Parathyroid adenoma (tissue), 2 donors: ENCODE measurements at regions not wholly inside any gene's neighbourhood (a gene's known extent, or its start where the extent isn't known, plus 50 kb on each side); places are given as distances from the start of the nearest gene placed in this dataset.
"Not testable (repeated sequence)": the region's sequence is repeated elsewhere in the genome, so short reads cannot be mapped to it uniquely, and the experiment has no call there.

Source experiments
- H2AFZ ChIP-seq: fragments of 300-600 bp; sonication (generic); one replicate; pipeline ENCODE4 v1.7.0; 2017; ENCODE audit warnings: antibody characterized with exemption, mild to moderate bottlenecking
- H3K27ac ChIP-seq: fragments of 300-600 bp; sonication (generic); one replicate; pipeline ENCODE4 v1.7.0; 2017
- H3K27me3 ChIP-seq: fragments of 300-600 bp; sonication (generic); one replicate; pipeline ENCODE4 v1.7.0; 2017; ENCODE audit warnings: low read length; ENCODE audit not compliant: control insufficient read depth, insufficient read depth
- H3K36me3 ChIP-seq: fragments of 300-600 bp; sonication (generic); one replicate; pipeline ENCODE4 v1.7.0; 2017; ENCODE audit warnings: low read length; ENCODE audit not compliant: control insufficient read depth, insufficient read depth
- H3K4me1 ChIP-seq: fragments of 300-600 bp; sonication (generic); one replicate; pipeline ENCODE4 v1.7.0; 2017; ENCODE audit warnings: control low read depth
- H3K4me2 ChIP-seq: fragments of 300-600 bp; sonication (generic); one replicate; pipeline ENCODE4 v1.7.0; 2017; ENCODE audit warnings: low read length
- H3K4me3 ChIP-seq: fragments of 300-600 bp; sonication (generic); one replicate; pipeline ENCODE4 v1.7.0; 2017; ENCODE audit warnings: low read depth, low read length
- H3K79me2 ChIP-seq: fragments of 300-600 bp; sonication (generic); one replicate; pipeline ENCODE4 v1.7.0; 2017; ENCODE audit warnings: control low read depth
- H3K9ac ChIP-seq: fragments of 300-600 bp; sonication (generic); one replicate; pipeline ENCODE4 v1.7.0; 2017; ENCODE audit warnings: mild to moderate bottlenecking
- H3K9me3 ChIP-seq: fragments of 300-600 bp; sonication (generic); one replicate; pipeline ENCODE4 v1.7.0; 2017; ENCODE audit warnings: low read length; ENCODE audit not compliant: control insufficient read depth
- TF ChIP-seq, protein P1 (sequence below): fragments of 300-600 bp; sonication (generic); IDR thresholded peaks from one replicate; pipeline ENCODE4 v1.7.0; 2017; ENCODE audit warnings: antibody characterized with exemption, mild to moderate bottlenecking
- donor health status: primary hyperparathyroidism.

DNA sequence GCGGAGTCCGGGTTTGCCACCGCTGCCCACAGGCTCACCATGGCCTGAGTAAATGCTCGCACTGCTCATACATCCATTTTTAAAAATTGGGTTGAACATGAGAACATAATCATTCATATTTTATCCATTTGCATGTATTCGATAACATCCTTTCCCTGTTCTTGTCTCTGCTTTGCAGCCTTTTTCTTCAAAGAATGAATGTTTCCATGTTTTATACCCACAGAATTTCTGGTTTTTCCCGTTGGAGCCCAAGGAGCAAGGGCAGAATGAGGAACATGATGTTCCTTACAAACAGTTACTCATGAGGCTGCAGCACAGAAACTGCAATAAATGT, 146.5 kb downstream of the CCDC74A start:
- Histone ChIP-seq H3K27me3 (no peaks in the 10 kb centered on the region), H3K36me3 (no peaks in the 10 kb centered on the region), H3K4me3 (no peak overlapping the region), H3K9ac (no peak overlapping the region), H3K4me2 (peak overlapping the region; percentile 24), H3K9me3 (no peaks in the 10 kb centered on the region), H3K27ac (no peak overlapping the region), H3K4me1 (peaks cover 6% of the 10 kb centered on the region), H3K79me2 (no peaks in the 10 kb centered on the region), H2AFZ (peak overlapping the region; percentile 7)
- TF ChIP-seq, protein P1, sequence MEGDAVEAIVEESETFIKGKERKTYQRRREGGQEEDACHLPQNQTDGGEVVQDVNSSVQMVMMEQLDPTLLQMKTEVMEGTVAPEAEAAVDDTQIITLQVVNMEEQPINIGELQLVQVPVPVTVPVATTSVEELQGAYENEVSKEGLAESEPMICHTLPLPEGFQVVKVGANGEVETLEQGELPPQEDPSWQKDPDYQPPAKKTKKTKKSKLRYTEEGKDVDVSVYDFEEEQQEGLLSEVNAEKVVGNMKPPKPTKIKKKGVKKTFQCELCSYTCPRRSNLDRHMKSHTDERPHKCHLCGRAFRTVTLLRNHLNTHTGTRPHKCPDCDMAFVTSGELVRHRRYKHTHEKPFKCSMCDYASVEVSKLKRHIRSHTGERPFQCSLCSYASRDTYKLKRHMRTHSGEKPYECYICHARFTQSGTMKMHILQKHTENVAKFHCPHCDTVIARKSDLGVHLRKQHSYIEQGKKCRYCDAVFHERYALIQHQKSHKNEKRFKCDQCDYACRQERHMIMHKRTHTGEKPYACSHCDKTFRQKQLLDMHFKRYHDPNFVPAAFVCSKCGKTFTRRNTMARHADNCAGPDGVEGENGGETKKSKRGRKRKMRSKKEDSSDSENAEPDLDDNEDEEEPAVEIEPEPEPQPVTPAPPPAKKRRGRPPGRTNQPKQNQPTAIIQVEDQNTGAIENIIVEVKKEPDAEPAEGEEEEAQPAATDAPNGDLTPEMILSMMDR, result no peak

DNA sequence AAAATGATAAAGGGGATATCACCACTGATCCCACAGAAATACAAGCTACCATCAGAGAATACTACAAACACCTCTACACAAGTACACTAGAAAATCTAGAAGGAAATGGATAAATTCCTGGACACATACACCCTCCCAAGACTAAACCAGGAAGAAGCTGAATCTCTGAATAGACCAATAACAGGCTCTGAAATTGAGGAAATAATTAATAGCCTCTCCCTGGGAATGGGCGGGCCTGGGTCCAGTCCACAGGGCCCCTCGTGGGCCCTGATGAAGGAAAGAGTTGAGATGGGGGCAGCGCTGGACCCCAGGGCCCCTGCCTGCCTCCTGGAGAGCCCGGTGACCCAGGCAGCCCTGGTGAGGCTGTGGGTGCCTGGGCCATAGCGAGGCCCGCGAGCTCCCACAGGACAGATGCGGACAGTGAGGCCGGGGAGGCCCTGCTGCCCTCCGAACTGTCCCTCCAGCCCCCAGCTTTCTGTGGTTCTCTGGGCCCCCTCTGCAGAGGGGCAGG, 154.0 kb downstream of the CCDC74A start:
- peak overlapping the region; percentile 13 for H3K27ac ChIP-seq
- H3K4me1 ChIP-seq, H3K9ac ChIP-seq: not testable (repeated sequence)

DNA sequence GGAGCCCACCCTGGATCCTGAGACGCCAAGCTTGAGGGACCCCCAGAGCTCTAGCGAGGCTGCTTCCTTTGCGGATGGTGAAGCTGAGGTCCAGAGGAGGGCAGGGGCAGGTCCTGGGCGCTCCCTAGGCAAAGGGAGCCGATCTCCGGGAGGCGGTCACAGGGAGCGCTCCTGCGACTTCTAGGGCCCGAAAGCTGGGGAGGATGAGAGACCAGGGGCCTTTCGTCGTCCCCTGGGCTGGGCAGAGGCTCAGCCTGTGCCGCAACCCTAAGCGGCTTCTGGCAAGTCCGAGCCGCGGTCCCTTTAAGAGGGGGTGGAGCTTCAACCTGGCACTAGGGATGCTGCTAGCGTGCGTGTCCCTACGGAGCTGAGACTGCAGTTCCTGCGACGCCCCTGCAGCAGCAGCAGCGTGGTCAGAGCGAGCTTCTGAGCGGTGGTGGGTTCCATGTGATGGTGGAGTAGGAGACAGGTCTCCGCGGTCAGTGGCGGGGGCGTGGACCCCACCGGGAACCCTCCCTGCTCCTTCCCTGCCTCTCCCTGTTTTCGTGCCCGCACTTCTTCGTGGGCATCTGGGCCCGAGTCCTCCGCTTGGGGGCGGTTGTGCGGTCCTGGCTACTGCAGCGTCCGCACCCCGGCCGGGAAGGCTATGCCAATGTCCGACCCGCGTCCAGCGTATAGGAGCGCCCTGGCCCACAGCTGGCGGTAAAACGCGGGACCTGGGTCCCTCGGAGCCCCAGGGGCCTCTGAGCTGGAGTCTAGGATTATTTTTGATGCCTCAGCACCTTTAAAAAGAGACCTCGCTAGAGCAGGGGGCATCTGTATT, 154.6 kb downstream of the CCDC74A start:
- Histone ChIP-seq H3K27ac (peak overlapping the region; percentile 13), H3K36me3 (no peaks in the 10 kb centered on the region), H3K4me3 (peak overlapping the region; percentile 59), H3K9me3 (no peaks in the 10 kb centered on the region), H3K79me2 (no peaks in the 10 kb centered on the region), H3K9ac (no peak overlapping the region), H3K27me3 (no peaks in the 10 kb centered on the region), H2AFZ (peak overlapping the region; percentile 97), H3K4me2 (peak overlapping the region; percentile 71), H3K4me1 (no peaks in the 10 kb centered on the region)
- TF ChIP-seq, protein P1, result peak; percentile 32

More for the DNA sequence above, 154.0 kb downstream of the CCDC74A start:
- H3K36me3 ChIP-seq, H3K79me2 ChIP-seq, H3K9me3 ChIP-seq, H3K27me3 ChIP-seq: not testable (repeated sequence)
- peak overlapping the region; percentile 97 for H2AFZ ChIP-seq
- peak overlapping the region; percentile 59 for H3K4me3 ChIP-seq
- peak overlapping the region; percentile 71 for H3K4me2 ChIP-seq

DNA sequence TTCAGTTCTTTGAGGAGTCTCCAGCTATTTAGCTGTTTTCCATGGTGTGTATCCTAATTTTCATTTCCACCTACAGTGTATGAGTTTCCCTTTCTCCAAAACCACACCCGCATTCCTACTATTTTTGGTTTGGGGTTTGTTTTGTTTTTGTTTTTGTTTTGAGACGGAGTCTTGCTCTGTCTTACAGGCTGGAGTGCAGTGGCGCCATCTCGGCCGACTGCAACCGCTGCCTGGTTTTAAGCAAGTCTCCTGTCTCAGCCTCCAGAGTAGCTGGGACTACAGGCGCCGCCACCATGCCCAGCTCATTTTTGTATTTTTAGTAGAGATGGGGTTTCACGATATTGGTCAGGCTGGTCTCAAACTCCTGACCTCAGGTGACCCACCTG, 155.2 kb downstream of the CCDC74A start:
- H3K9me3 ChIP-seq, H3K36me3 ChIP-seq, H3K79me2 ChIP-seq, H3K4me1 ChIP-seq, H3K9ac ChIP-seq, H3K27me3 ChIP-seq: not testable (repeated sequence)
- Histone ChIP-seq H3K4me3 (peak overlapping the region; percentile 59), H3K27ac (peak overlapping the region; percentile 13), H3K4me2 (peak overlapping the region; percentile 71), H2AFZ (peak overlapping the region; percentile 97)

DNA sequence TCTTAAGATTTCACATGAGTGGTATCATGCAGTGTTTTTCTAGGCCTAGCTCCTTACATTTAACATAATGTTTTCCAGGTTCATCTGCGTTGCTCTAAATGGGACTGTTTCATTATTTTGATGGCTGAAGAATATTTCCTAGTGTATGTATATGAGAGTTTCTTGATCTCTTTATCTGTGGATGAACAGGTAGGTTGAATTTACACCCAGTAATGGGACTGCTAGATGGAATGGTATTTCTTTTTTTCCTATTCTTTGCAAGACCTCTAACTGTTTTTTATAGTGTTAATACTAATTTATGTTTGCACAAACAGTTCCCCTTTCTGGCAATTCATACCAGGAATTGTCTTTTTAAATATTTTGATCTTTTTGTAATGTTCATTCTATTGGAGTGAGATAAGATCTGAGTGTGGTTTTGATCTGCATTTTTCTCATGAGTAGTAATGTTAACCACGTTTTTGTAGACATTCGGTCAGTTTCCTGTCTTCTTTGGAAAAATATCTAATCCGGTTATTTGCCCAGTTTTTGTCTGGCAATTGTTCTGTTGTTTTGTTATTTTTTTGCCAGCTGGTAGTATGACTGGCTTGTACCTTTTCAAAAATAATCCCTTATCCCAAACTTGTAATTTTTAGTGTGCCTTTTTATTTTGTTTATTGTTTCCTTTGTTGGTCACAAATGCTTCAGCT, 157.1 kb downstream of the CCDC74A start:
- H3K9ac ChIP-seq, H3K27ac ChIP-seq, H3K4me1 ChIP-seq, H3K36me3 ChIP-seq, H3K9me3 ChIP-seq, H2AFZ ChIP-seq, H3K27me3 ChIP-seq, H3K4me3 ChIP-seq, H3K79me2 ChIP-seq, H3K4me2 ChIP-seq: not testable (repeated sequence)

DNA sequence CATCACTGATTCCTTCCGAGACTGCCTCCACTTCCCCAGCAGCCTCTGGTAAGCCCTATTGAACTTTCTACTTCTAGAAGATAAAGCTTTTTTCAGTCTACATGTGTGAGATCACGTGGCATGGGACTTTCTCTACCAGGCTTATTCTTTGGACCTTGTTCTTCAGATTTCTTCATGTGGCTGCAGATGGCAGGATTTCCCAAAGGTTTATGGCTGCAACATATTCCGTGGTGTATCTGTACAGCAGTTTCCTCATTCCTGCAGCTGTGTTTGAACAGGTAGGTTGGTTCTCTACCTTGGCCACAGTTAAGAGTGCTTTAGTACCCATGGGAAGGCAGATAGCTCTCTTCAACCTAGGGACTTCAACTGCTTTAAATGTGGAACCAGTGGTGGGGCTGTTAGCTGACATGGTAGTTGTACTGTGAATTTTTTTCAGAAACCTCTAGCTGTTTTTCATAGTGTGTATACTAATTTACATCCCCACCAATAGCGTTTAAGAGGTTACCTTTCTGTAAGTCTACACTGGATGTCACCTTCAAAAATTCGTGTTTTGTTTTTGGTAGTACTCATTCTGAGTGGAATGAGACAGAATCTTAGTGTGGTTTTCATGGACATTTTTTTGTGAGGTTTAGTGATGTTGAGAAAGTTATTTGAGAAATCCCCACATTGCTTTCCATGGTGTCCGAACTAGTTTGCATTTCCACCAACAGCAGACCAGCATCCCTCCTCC, 158.6 kb downstream of the CCDC74A start:
- not testable (repeated sequence) for H3K9ac ChIP-seq, H3K4me3 ChIP-seq, H2AFZ ChIP-seq, H3K4me2 ChIP-seq, H3K27ac ChIP-seq, H3K27me3 ChIP-seq, H3K36me3 ChIP-seq, H3K9me3 ChIP-seq, H3K4me1 ChIP-seq, H3K79me2 ChIP-seq

DNA sequence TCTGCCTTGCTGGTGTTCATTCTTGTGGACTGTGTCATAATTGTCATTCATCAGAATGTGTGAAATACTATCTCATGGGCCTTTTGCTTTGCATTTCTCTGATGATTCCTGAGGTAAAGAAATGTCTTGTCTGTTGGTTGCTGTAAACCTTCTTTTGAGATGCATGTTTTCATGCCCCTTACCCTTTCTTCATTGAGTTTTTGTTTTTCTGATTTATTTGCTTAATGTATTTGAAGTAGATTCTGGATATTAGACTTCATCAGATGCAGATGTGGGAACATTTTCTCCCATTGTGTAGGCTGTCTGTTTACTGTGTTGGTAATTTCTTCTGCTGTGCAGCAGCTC, 159.2 kb downstream of the CCDC74A start:
- H3K9me3 ChIP-seq, H3K27me3 ChIP-seq, H3K4me2 ChIP-seq, H3K27ac ChIP-seq, H3K79me2 ChIP-seq, H3K4me3 ChIP-seq, H3K9ac ChIP-seq, H3K4me1 ChIP-seq, H3K36me3 ChIP-seq, H2AFZ ChIP-seq: not testable (repeated sequence)

DNA sequence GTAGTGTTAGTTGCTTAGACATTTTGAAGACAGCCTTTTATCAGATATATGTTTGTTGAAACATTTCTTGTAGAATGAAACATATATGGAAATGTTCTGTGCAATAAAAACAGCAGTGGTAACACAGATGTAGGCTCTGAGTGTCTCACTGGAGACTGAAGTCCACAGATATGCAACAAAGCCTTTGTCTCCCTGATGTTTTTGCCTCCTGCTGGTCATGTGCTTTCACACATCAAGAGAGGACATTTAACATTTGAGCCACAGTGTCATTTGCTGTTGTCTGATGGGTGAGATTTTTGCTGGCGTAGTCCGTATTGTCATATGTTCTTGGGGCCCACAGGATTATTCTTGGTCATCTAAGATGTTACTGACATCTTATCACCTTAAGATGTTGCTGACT, 161.4 kb downstream of the CCDC74A start:
- H3K4me1 ChIP-seq, H3K79me2 ChIP-seq, H3K36me3 ChIP-seq, H3K27me3 ChIP-seq, H3K27ac ChIP-seq, H3K4me2 ChIP-seq, H3K9ac ChIP-seq, H3K9me3 ChIP-seq, H3K4me3 ChIP-seq, H2AFZ ChIP-seq: not testable (repeated sequence)

DNA sequence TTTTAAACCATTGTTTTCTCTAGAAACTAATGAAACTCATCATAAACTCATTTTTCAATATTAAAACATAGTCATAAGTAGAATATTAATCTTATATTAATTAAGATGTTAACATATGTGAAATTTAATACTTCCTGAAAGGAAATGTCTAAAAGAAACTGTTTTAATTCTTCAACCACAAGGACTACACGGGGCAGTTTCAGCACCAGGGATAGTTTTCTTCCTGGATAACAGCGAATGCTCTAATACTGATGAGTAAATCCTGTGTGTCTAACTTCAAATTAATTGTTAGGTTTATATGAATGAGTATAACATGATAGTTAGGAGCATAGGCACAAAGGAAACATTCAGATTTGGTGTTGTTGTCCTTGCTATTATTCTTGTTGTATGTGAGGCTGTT, 183.6 kb downstream of the CCDC74A start:
- not testable (repeated sequence) for H3K27ac ChIP-seq, H2AFZ ChIP-seq, H3K27me3 ChIP-seq, H3K4me3 ChIP-seq, H3K9me3 ChIP-seq, H3K79me2 ChIP-seq, H3K9ac ChIP-seq, H3K36me3 ChIP-seq, H3K4me2 ChIP-seq, H3K4me1 ChIP-seq
